ENCODE measurements at regions not wholly inside any gene's neighbourhood (a gene's known extent, or its start where the extent isn't known, plus 50 kb on each side); places are given as distances from the start of the nearest gene placed in this dataset.

- TF ChIP-seq POLR2A (IDR thresholded peaks at IDR 0.05) (no peak), CTCF (IDR thresholded peaks at IDR 0.05) (no peak)
Measured at GRCh38 chr3:33940736-33941135, 142.3 kb downstream of the PDCD6IP start.

Measured in esophagus squamous epithelium (tissue), 4 donors.